Kidney (tissue), 13 donors: ENCODE measurements at regions not wholly inside any gene's neighbourhood (a gene's known extent, or its start where the extent isn't known, plus 50 kb on each side); places are given as distances from the start of the nearest gene placed in this dataset.
"Not testable (repeated sequence)": the region's sequence is repeated elsewhere in the genome, so short reads cannot be mapped to it uniquely, and the experiment has no call there.

Experiments
- DNase-seq, 5 donors: peaks; one replicate each; pipeline ENCODE4 v3.0.0-alpha.2; 2013 to 2020
- FAIRE-seq: peaks from 2 replicates; lab custom pipeline; 2012; peaks lifted over from hg19 to GRCh38; lab: Jason Lieb, UNC
- H3K27ac ChIP-seq, 2 donors: one replicate each; pipeline ENCODE4 v1.7.0; 2013; ENCODE audit warnings: low read depth in 2 of 2, low read length in 2 of 2, inconsistent platforms in 1 of 2
- H3K27me3 ChIP-seq: one replicate; pipeline ENCODE4 v1.7.1; 2013; ENCODE audit warnings: low read length, inconsistent platforms; ENCODE audit not compliant: control insufficient read depth, insufficient read depth
- H3K36me3 ChIP-seq, 3 donors: one replicate each; pipeline versions ENCODE4 v1.7.0 to v1.7.1; 2013; ENCODE audit warnings: low read length in 3 of 3, control low read depth in 1 of 3, inconsistent platforms in 1 of 3; ENCODE audit not compliant: insufficient read depth in 3 of 3, control insufficient read depth in 2 of 3
- H3K4me1 ChIP-seq, 3 donors: one replicate each; pipeline versions ENCODE4 v1.7.0 to v1.7.1; 2013; ENCODE audit warnings: low read length in 3 of 3, inconsistent platforms in 1 of 3, low read depth in 1 of 3; ENCODE audit not compliant: control insufficient read depth in 2 of 3, insufficient read depth in 2 of 3
- H3K4me3 ChIP-seq, 3 donors: one replicate each; pipeline versions ENCODE4 v1.7.0 to v1.8.1; 2013; ENCODE audit warnings: low read length in 3 of 3, control low read depth in 1 of 3, inconsistent platforms in 1 of 3
- H3K9ac ChIP-seq, 3 donors: one replicate each; pipeline versions ENCODE4 v1.7.0 to v1.7.1; 2013; ENCODE audit warnings: low read length in 3 of 3, control low read depth in 1 of 3, inconsistent platforms in 1 of 3
- H3K9me3 ChIP-seq, 3 donors: one replicate each; pipeline versions ENCODE4 v1.7.0 to v1.7.1; 2013; ENCODE audit warnings: low read length in 3 of 3, control low read depth in 1 of 3, inconsistent platforms in 1 of 3; ENCODE audit not compliant: control insufficient read depth in 2 of 3, insufficient read depth in 1 of 3
- CTCF ChIP-seq: IDR thresholded peaks from 3 replicates; pipeline ENCODE4 v1.5.1; 2012; ENCODE audit warnings: mild to moderate bottlenecking, moderate library complexity, borderline replicate concordance; ENCODE audit not compliant: insufficient read depth; ENCODE audit errors: extremely low read depth
- intact Hi-C: fragments of 100-400 bp; cut with DNase I; formaldehyde crosslinking; loops from one replicate; pipeline ENCODE4 v1.11.1; 2022
- donor health status: control.
- donor health status: control.
- donor health status: control.
- donor health status: control.
- donor health status: control.
- donor health status: DM: yes; HTN: yes; CAD: no.
- donor health status: Normal renal cell carcinoma (clear cell type).

GRCh38 chr17:22516861-22517636 is 824.7 kb downstream of the KCNJ18 start:
- TF ChIP-seq CTCF = no peak
- Histone ChIP-seq H3K27me3 (no peaks in the 10 kb centered on the region), H3K4me1 (no peaks in the 10 kb centered on the region), H3K9me3 (no peaks in the 10 kb centered on the region), H3K27ac (no peak overlapping the region), H3K9ac (no peak overlapping the region), H3K4me3 (no peak overlapping the region), H3K36me3 (no peaks in the 10 kb centered on the region)
- FAIRE-seq (no peak), DNase-seq (peak in 1 of 5 donors; percentile 72)
- intact Hi-C loops = no loop called here

GRCh38 chr17:22517716-22518115 is 825.4 kb downstream of the KCNJ18 start:
- no peak for TF ChIP-seq CTCF
- no peaks in the 10 kb centered on the region for H3K9me3 ChIP-seq
- intact Hi-C loops = no loop called here
- no peak overlapping the region for H3K27ac ChIP-seq
- DNase-seq (no peak), FAIRE-seq (no peak)
- H3K36me3 ChIP-seq = no peaks in the 10 kb centered on the region
- no peaks in the 10 kb centered on the region for H3K27me3 ChIP-seq
- H3K9ac ChIP-seq = no peak overlapping the region
- no peaks in the 10 kb centered on the region for H3K4me1 ChIP-seq
- no peak overlapping the region for H3K4me3 ChIP-seq

- DNase-seq (no peak), FAIRE-seq (peak; percentile 62)
- no peaks in the 10 kb centered on the region for H3K27me3 ChIP-seq
- H3K4me3 ChIP-seq = no peak overlapping the region
- H3K9ac ChIP-seq = no peak overlapping the region
- H3K36me3 ChIP-seq = no peaks in the 10 kb centered on the region
- H3K9me3 ChIP-seq = no peaks in the 10 kb centered on the region
- H3K27ac ChIP-seq = no peak overlapping the region
- H3K4me1 ChIP-seq = no peaks in the 10 kb centered on the region
- no peak for TF ChIP-seq CTCF
- intact Hi-C loops = no loop called here
These were observed 825.9 kb downstream of the KCNJ18 start for GRCh38 chr17:22518185-22518584.

GRCh38 chr17:22548873-22549272 is 856.5 kb downstream of the KCNJ18 start:
- H3K36me3 ChIP-seq, DNase-seq, H3K9me3 ChIP-seq, H3K4me3 ChIP-seq, H3K9ac ChIP-seq, FAIRE-seq, H3K4me1 ChIP-seq, H3K27ac ChIP-seq, H3K27me3 ChIP-seq, intact Hi-C loops: not testable (repeated sequence)

- H3K27me3 ChIP-seq, H3K9me3 ChIP-seq, DNase-seq, FAIRE-seq, H3K4me3 ChIP-seq, intact Hi-C loops, H3K9ac ChIP-seq, H3K27ac ChIP-seq, H3K4me1 ChIP-seq, H3K36me3 ChIP-seq: not testable (repeated sequence)
These were observed 859.5 kb downstream of the KCNJ18 start for GRCh38 chr17:22551695-22552415.
